NCI-H1048 (cell line): ENCODE measurements at regions not wholly inside any gene's neighbourhood (a gene's known extent, or its start where the extent isn't known, plus 50 kb on each side); places are given as distances from the start of the nearest gene placed in this dataset.

Experiments
- DNase-seq: peaks from one replicate; lab custom pipeline; 2025; lab: John Stamatoyannopoulos, UW

GRCh38 chr16:59170099-59170712 lies 436.1 kb upstream of the GOT2 start:
- DNase-seq: no peak

DNA sequence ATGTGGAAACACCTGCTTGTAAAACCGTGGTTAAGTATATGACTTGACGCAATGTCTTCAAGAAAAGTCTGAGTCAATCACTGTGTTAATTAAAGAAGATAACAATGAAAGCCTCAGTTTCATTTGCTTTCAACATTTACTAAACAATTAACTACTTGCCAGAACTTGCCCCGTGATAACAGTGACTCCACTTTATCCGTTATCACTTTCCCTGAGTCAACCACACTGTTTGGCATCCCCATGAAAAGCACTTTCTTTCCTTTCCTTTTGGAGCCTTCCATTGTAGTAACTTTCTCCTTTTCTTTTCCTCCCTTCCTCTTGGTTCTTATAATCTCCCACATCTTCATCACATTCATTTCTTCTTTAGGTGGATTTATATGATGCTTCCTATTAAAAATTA lies 435.1 kb upstream of the GOT2 start:
- DNase-seq: no peak

- no peak for DNase-seq
Observed at GRCh38 chr16:59168461-59169114, 434.5 kb upstream of the GOT2 start.

DNA sequence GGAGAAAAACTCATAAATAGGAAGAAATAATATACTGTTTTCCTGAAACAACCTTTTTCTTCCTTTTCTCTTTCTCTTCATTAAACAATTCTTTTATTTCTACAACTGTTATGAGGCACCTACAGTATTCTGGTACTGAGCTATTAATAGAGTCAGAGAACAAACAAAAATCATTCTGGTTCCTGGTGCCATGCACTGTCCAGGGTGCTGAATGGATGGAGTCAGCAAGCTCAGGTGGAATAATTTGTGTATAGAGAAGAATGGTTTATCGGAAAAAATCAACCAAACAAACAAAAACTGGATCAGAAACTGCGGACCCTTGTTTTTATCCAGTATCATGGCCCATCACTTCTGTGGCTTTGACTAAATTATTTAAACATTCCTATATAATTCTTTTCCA lies 430.3 kb upstream of the GOT2 start:
- no peak for DNase-seq

DNA sequence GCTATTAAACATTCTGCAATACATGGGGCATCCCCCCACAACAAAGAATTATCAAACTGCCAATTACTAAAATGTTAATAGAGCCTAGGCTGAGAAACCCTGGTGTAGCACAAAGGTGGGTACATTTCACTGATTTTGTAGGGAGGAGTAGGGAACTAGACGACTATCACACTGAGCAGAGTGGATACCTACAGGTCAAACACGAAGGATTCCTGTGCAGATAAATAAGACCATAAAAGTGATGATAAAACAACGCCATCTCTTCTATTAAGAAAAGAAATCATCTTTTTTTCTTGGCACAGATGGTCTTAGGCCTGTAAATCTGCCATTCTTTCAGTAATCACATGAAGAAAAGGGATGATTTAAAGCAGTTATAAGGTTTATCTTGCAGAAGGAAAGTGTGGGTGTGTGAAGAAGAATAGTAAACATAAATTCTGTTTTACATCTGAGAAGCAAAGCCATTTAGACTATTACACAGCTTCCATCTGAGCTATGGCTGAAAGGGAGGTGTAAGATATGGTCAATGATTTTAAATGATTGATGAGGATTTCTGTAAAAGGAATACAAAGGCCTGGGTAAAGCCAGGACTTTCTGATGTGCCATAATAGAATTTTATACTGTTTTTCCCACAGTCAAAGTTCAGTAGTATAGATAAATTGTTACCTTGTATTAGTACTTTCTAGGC lies 429.4 kb upstream of the GOT2 start:
- DNase-seq: no peak

DNA sequence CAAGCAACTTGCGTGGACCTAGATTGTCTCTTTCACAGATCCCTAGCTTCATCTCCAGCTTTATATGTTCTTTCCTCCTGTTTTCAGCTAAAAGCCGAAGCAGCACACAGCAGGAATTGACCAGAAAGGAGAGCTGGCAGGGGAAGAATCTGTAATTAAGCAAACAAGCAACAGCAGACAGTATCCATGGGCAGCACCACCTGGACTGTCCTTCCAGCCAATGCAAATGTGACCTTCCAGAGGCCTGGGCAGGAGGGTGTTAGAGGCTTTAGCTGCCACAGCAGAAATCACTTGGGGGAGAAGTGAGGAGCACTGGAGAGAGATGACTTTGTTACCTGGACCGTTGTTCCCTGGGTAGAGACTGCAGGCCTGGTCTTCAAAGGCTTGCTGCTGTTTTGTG lies 427.6 kb upstream of the GOT2 start:
- no peak for DNase-seq

- DNase-seq: no peak
Observed at GRCh38 chr16:59154295-59154694, 420.2 kb upstream of the GOT2 start.

- DNase-seq: no peak
Observed at GRCh38 chr16:59148769-59149155, 414.6 kb upstream of the GOT2 start.

DNA sequence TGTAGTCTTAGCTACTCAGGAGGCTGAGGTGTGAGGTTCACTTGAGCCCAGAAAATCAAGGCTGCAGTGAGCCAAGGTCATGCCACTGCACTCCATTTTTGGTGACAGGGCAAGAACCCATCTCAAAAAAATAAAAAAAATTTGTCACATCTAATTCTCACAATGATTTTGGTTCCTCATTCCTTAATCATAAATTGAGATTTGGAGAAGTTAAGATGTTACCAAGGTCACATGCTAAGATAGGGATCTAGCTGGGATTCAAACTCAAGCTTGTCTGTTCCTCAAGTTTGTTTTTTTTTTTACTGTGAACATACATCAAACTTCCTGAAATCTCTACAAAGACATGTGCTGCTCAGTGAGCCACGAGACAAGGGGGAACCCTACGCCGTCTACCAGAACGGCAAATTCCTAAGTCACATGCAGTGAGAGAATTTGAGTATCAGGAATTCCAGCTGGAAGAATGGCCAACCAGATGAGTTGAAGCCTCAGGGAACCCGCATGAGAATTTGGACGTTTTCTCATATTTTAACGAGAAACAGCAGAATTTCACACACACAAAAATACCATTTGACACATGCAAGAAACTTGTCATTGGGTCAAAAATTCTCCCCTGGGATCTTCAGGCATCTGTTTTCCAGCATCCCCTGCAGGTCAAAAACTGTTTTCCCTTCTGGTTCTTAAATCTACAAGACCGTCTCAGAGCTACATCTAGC lies 414.1 kb upstream of the GOT2 start:
- DNase-seq: no peak

- no peak for DNase-seq
Observed at GRCh38 chr16:59146140-59146539, 412.0 kb upstream of the GOT2 start.

- no peak for DNase-seq
Observed at GRCh38 chr16:59144841-59145240, 410.7 kb upstream of the GOT2 start.

- no peak for DNase-seq
Observed at GRCh38 chr16:59144326-59144725, 410.2 kb upstream of the GOT2 start.

DNA sequence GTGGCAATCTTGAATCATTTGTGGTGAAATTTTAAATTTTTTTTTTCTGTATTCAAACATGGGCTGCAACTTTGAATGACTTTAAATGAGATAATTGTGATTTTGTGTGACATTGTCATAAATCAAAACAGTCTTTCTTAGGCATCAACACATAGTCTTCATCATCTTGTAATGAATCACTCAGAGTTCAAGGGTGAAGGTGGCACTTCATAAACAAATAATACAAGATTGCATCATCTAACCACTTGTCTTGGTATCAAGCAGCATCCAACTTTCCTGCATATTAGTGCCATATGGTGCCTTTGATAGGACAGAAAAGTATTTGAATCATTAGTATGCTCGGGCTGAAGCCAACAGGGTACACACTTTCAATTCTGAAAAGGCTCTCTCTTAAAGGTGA lies 392.4 kb upstream of the GOT2 start:
- no peak for DNase-seq

- no peak for DNase-seq
Observed at GRCh38 chr16:59124056-59124455, 389.9 kb upstream of the GOT2 start.

GRCh38 chr16:59123479-59123878 lies 389.4 kb upstream of the GOT2 start:
- DNase-seq: no peak

DNA sequence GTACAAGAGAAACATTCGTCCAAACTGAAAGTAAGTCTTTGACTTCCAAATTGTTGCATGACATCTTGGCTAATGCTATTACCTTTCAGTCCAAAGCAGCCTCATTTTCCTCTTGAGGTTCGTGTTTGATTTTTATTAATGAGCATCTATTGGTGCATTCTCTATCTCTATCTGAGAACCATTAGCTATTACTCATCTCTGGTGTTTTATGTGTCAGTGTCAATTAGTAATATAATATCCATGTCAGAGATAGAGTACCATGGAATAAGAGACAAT lies 388.1 kb upstream of the GOT2 start:
- no peak for DNase-seq

DNA sequence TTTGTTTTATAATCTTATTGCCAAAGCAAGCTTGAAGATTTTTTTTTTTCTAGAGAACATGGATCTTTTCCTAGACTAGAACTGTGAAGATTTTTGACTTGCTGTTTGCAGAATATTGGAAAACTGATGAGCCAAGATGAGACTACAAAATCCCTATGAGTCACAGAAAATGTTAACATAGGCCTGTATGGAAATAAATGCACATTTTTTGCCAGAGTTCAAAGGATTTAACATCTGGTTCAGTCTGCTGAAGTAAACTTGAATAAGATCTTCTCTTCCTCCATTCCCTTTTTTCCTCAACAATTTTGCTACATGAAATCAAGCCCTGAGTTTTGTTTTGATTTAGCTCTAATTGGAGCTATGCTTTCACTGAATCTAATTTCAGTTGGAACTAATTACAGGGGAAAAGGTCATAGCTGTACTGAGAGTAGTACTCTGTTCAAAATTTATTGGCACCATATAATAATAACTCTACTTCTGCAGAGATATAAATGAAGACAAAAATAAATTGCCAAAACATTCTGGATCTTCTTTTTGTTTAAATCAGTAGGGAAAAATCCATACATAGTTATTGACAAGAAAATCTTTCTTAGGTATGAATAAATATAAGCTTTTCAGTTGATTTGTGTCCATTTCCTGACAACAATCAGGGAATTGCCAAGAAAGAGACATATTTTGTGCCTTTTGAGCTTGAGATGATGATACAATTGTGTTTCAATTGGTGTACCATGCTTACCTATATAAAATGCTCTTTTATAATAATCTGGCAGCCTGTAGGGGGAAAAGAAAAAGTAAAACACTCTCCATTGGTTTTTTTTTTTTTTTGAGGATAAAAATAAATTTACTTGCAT lies 387.5 kb upstream of the GOT2 start:
- DNase-seq: no peak

- DNase-seq: no peak
Observed at GRCh38 chr16:59116744-59117143, 382.6 kb upstream of the GOT2 start.

DNA sequence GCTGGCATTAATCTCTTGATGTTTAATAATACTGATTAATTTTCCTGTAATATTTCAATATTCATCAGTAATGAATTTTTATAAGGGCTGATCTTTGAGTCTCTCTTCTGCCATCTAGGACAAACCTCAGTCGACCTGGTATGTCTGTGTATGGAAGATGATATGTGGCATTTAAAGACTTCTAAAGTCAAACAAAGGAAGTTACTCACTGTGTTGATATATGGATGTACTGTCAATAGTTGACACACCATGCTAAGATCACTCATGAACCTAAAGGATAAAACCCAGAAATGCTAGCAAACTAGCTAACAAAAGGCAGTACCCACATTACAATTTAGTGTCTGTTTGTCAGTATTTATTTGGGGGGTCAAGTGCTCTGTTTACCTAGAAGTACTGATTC lies 380.7 kb upstream of the GOT2 start:
- no peak for DNase-seq

DNA sequence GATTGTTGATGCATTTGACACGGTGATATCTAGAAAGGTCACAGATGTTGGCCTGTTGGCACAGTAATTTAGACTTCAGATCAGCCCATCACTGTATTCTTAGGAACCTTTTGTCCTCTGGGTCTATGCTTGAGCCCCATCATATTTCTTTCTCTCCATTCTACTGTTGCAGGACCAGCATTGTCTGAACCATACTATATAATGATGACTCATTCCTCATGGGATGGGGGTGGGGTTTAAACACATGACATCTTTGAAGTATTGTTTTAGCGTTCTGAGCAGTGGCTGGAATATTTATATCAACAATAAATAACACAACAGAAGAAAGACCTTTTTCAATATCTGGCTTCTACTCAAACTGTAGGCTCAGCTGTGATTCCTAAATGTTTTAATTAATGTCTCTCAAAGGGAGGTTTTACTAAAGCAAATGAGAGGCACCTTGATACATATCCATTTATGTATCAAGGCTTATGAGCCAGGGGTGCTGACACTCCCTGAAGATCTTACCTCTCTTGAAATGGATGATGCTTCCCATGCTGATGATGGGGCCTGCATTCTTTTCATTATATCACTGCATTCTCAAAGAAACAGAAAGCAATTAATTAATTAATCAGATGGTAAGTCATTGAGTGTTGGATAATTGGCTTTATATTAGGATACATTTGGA lies 379.0 kb upstream of the GOT2 start:
- DNase-seq: no peak

GRCh38 chr16:59111280-59111679 lies 377.2 kb upstream of the GOT2 start:
- no peak for DNase-seq

- no peak for DNase-seq
Observed at GRCh38 chr16:59108374-59108773, 374.3 kb upstream of the GOT2 start.
